Prostate gland (tissue), 2 donors: ENCODE measurements at regions not wholly inside any gene's neighbourhood (a gene's known extent, or its start where the extent isn't known, plus 50 kb on each side); places are given as distances from the start of the nearest gene placed in this dataset.

Experiments
- DNase-seq: peaks from one replicate; pipeline ENCODE4 v3.0.0-alpha.2; 2019; ENCODE audit warnings: low spot score
- H3K27ac ChIP-seq, 2 donors: fragments of 200-600 bp; sonication (generic); 2 replicates each; pipeline ENCODE4 v1.5.1; 2017 to 2019
- H3K27me3 ChIP-seq: fragments of 200-600 bp; sonication (generic); replicated peaks from 2 replicates; pipeline ENCODE4 v1.5.1; 2019; ENCODE audit not compliant: insufficient read depth
- H3K36me3 ChIP-seq, 2 donors: fragments of 200-600 bp; sonication (generic); 1 replicate in 1 of 2; 2 replicates in 1 of 2; pipeline versions ENCODE4 v1.5.1 to v1.8.1; 2017 to 2019
- H3K4me1 ChIP-seq: fragments of 200-600 bp; sonication (generic); replicated peaks from 2 replicates; pipeline ENCODE4 v1.5.1; 2019
- H3K4me3 ChIP-seq, 2 donors: fragments of 200-600 bp; sonication (generic); 2 replicates each; pipeline ENCODE4 v1.5.1; 2017 to 2019
- H3K9me3 ChIP-seq: fragments of 200-600 bp; sonication (generic); 2 replicates; pipeline ENCODE4 v1.5.1; 2017
- POLR2A ChIP-seq: fragments of 450-650 bp; IDR thresholded peaks from one replicate; pipeline ENCODE4 v1.6.1; 2016; ENCODE audit warnings: antibody characterized with exemption, mild to moderate bottlenecking
- POLR2AphosphoS5 ChIP-seq: sonication (generic); formaldehyde crosslinking; IDR thresholded peaks from one replicate; pipeline ENCODE4 v1.6.1; 2017; ENCODE audit warnings: antibody characterized with exemption
- WGBS: methylation state at CpG from one replicate; pipeline ENCODE4 v1.1.5; 2018; 5-methylcytosine and 5-hydroxymethylcytosine counted together
- intact Hi-C: fragments of 100-400 bp; cut with DNase I; formaldehyde crosslinking; loops from one replicate; pipeline ENCODE4 v1.14.2; 2022
- TF ChIP-seq, protein P1 (sequence below), 4 experiments: fragments of 200-600 bp in 2 of 4; fragments of 450-650 bp in 2 of 4; sonication (generic) in 2 of 4; IDR thresholded peaks; 1 replicate in 3 of 4; 2 replicates in 1 of 4; pipeline ENCODE4 v1.5.1; 2016 to 2019; ENCODE audit warnings: antibody characterized with exemption in 4 of 4, mild to moderate bottlenecking in 2 of 4, moderate library complexity in 2 of 4

DNA sequence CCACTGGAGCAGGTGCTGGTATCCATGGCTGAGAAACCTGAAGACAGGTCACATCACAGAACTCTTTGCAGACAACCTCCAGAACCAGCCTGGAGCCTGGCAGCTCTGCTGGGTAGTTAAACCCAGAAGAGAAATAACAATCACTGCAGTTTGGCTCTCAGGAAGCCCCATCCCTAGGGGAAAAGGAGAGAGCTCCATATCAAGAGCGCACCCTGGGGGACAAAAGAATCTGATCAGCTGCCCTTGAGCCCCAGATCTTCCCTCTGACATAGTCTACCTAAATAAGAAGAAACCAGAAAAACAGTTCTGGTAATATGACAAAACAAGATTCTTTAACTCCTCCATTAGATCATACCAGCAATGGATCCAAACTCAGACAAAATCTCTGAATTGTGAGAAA lies 823.2 kb upstream of the FRG1 start:
- intact Hi-C loops: no loop called here
- no peaks in the 10 kb centered on the region for H3K4me1 ChIP-seq
- 88% methylated on average over 1 of the region's 1 CpG for WGBS
- H3K27ac ChIP-seq: no peak overlapping the region
- H3K9me3 ChIP-seq: no peaks in the 10 kb centered on the region
- H3K27me3 ChIP-seq: no peaks in the 10 kb centered on the region
- H3K36me3 ChIP-seq: no peaks in the 10 kb centered on the region
- H3K4me3 ChIP-seq: no peak overlapping the region
- TF ChIP-seq, protein P1, sequence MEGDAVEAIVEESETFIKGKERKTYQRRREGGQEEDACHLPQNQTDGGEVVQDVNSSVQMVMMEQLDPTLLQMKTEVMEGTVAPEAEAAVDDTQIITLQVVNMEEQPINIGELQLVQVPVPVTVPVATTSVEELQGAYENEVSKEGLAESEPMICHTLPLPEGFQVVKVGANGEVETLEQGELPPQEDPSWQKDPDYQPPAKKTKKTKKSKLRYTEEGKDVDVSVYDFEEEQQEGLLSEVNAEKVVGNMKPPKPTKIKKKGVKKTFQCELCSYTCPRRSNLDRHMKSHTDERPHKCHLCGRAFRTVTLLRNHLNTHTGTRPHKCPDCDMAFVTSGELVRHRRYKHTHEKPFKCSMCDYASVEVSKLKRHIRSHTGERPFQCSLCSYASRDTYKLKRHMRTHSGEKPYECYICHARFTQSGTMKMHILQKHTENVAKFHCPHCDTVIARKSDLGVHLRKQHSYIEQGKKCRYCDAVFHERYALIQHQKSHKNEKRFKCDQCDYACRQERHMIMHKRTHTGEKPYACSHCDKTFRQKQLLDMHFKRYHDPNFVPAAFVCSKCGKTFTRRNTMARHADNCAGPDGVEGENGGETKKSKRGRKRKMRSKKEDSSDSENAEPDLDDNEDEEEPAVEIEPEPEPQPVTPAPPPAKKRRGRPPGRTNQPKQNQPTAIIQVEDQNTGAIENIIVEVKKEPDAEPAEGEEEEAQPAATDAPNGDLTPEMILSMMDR (IDR thresholded peaks at IDR 0.05): no peak
- TF ChIP-seq POLR2A: no peak
- no peak for TF ChIP-seq POLR2AphosphoS5
- no peak for DNase-seq

DNA sequence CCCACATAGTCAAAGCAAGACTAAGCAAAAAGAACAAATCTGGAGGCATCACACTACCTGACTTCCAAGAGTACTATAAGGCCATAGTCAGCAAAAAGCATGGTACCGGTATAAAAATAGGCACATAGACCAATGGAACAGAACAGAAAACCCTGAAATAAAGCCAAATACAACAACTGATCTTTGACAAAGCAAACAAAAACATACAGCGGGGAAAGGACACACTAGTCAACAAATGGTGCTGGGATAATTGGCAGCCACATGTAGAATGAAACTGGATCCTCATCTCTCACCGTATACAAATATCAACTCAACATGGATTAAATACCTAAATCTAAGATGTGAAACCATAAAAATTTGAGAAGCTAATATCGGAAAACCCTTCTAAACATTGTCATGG lies 819.3 kb upstream of the FRG1 start:
- Histone ChIP-seq H3K36me3 (no peaks in the 10 kb centered on the region), H3K9me3 (no peaks in the 10 kb centered on the region), H3K4me3 (no peak overlapping the region), H3K27ac (no peak overlapping the region), H3K4me1 (no peaks in the 10 kb centered on the region), H3K27me3 (no peaks in the 10 kb centered on the region)
- TF ChIP-seq POLR2A (no peak), POLR2AphosphoS5 (no peak)
- TF ChIP-seq, protein P1 (IDR thresholded peaks at IDR 0.05): no peak
- intact Hi-C loops: no loop called here
- 72% methylated on average over 4 of the region's 4 CpGs for WGBS
- DNase-seq: no peak

DNA sequence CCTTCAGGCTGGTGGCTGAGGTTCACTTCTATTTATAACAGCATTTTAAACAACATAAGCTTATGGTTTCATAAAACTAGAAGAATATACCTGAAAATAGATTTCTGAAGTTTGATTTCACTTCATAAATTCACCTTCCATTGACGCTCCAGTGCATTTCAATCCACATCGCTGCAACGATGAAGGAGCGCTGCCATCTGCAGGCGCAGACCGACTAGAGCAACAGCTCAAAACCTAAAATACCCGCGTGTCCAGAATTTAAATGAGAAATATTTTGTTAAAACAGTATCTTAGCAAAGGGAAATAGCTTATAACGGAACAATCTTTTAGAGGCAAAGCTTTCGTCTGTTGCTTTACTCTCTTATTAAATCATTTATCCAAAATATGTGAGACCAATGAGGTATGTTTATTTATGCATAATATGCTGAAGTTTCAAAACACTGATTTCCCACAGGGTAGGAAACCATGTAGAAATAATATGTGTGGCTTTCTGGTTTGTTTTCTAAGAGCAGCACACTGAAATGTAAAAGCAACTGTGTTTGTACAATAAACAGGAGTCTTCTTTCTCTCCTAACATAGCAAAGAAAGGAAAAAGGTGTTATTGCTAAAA lies 816.4 kb upstream of the FRG1 start:
- TF ChIP-seq, protein P1 (IDR thresholded peaks at IDR 0.05): peak in 3 of 4 experiments; percentile 60 to 61 (median 60)
- TF ChIP-seq POLR2AphosphoS5: no peak
- no peak for DNase-seq
- Histone ChIP-seq H3K36me3 (no peaks in the 10 kb centered on the region), H3K4me3 (no peak overlapping the region), H3K9me3 (no peaks in the 10 kb centered on the region), H3K27ac (no peak overlapping the region), H3K4me1 (no peaks in the 10 kb centered on the region), H3K27me3 (no peaks in the 10 kb centered on the region)
- WGBS: 35% methylated on average over 10 of the region's 10 CpGs
- intact Hi-C loops: no loop called here

DNA sequence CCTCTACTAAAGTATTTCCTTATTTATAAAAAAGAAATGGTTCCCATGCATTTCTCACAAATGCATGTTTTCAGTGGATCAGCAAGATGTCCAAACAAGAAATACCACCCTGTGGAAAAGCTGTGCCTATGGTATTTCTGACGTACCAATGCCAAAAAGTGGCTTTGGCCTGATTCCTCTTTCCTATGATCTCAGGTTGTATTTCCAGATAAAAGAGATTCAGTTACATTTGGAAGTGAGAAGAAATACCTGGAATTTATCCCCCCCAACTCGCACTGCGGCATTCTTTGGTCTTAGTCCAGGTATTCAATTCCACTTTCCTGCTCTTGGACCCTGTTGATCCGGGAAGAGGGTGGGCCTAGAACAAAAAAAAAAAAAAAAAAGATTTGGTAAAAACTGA lies 815.9 kb upstream of the FRG1 start:
- Histone ChIP-seq H3K36me3 (no peaks in the 10 kb centered on the region), H3K4me3 (no peak overlapping the region), H3K4me1 (no peaks in the 10 kb centered on the region), H3K27ac (no peak overlapping the region), H3K27me3 (no peaks in the 10 kb centered on the region), H3K9me3 (no peaks in the 10 kb centered on the region)
- intact Hi-C loops: no loop called here
- TF ChIP-seq, protein P1 (IDR thresholded peaks at IDR 0.05): no peak
- TF ChIP-seq POLR2AphosphoS5 (no peak), POLR2A (no peak)
- no peak for DNase-seq
- WGBS: 32% methylated on average over 4 of the region's 4 CpGs

DNA sequence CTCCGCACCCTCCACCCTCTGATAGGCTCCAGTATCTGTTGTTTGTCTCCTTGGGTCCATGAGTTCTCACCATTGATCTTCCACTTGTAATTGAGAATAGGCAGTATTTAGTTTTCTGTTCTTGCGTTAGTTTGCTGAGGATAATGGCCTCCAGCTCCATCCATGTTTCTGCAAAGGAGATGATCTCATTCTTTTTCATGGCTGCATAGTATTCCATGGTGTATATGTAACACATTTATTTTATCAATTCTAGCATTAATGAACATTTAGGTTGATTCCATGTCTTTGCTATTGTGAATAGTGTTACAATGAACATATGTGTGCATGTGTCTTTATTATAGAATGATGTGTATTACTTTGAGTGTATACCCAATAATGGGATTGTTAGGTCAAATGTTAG lies 814.6 kb upstream of the FRG1 start:
- WGBS: 48% methylated on average over 2 of the region's 2 CpGs

More for the DNA sequence above, 814.6 kb upstream of the FRG1 start:
- Histone ChIP-seq H3K9me3 (no peaks in the 10 kb centered on the region), H3K27ac (no peak overlapping the region), H3K4me1 (no peaks in the 10 kb centered on the region), H3K36me3 (no peaks in the 10 kb centered on the region), H3K4me3 (no peak overlapping the region), H3K27me3 (no peaks in the 10 kb centered on the region)
- intact Hi-C loops: no loop called here
- DNase-seq: no peak
- TF ChIP-seq POLR2AphosphoS5 (no peak), POLR2A (no peak)
- TF ChIP-seq, protein P1 (IDR thresholded peaks at IDR 0.05): no peak
